ENCODE measurements at regions not wholly inside any gene's neighbourhood (a gene's known extent, or its start where the extent isn't known, plus 50 kb on each side); places are given as distances from the start of the nearest gene placed in this dataset.

DNA sequence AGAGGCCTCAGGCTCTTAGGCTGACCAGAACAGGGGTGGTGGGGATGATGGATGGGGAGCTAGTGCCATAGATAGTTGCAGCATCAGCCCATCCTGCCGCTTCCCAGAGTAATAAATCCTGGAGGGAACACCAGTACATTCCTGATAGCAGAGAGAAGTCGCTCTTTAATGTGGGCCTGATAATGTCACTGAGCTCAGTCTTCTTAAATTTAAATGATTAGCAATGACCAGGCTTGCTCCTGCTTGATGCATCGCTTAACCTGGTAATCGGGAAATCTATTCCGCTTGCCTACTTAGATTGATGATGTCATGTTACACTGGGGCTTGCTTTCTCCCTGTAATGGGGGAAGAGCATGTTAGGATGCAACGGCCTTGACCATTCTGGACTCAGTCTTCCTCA, 218.6 kb upstream of the PLXNA2 start:
- TF ChIP-seq, protein P1, sequence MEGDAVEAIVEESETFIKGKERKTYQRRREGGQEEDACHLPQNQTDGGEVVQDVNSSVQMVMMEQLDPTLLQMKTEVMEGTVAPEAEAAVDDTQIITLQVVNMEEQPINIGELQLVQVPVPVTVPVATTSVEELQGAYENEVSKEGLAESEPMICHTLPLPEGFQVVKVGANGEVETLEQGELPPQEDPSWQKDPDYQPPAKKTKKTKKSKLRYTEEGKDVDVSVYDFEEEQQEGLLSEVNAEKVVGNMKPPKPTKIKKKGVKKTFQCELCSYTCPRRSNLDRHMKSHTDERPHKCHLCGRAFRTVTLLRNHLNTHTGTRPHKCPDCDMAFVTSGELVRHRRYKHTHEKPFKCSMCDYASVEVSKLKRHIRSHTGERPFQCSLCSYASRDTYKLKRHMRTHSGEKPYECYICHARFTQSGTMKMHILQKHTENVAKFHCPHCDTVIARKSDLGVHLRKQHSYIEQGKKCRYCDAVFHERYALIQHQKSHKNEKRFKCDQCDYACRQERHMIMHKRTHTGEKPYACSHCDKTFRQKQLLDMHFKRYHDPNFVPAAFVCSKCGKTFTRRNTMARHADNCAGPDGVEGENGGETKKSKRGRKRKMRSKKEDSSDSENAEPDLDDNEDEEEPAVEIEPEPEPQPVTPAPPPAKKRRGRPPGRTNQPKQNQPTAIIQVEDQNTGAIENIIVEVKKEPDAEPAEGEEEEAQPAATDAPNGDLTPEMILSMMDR (IDR thresholded peaks at IDR 0.05; ENCODE audit: poor library complexity, severe bottlenecking): no peak
- TF ChIP-seq MXI1 (conservative IDR thresholded peaks at IDR 0.05; ENCODE audit: poor library complexity, severe bottlenecking) (no peak), POLR2AphosphoS5 (IDR thresholded peaks at IDR 0.05) (no peak), EP300 (conservative IDR thresholded peaks at IDR 0.05; ENCODE audit: poor library complexity, severe bottlenecking) (no peak), TAF1 (IDR thresholded peaks at IDR 0.05; ENCODE audit: low read depth) (no peak)
- TF ChIP-seq, protein P2, sequence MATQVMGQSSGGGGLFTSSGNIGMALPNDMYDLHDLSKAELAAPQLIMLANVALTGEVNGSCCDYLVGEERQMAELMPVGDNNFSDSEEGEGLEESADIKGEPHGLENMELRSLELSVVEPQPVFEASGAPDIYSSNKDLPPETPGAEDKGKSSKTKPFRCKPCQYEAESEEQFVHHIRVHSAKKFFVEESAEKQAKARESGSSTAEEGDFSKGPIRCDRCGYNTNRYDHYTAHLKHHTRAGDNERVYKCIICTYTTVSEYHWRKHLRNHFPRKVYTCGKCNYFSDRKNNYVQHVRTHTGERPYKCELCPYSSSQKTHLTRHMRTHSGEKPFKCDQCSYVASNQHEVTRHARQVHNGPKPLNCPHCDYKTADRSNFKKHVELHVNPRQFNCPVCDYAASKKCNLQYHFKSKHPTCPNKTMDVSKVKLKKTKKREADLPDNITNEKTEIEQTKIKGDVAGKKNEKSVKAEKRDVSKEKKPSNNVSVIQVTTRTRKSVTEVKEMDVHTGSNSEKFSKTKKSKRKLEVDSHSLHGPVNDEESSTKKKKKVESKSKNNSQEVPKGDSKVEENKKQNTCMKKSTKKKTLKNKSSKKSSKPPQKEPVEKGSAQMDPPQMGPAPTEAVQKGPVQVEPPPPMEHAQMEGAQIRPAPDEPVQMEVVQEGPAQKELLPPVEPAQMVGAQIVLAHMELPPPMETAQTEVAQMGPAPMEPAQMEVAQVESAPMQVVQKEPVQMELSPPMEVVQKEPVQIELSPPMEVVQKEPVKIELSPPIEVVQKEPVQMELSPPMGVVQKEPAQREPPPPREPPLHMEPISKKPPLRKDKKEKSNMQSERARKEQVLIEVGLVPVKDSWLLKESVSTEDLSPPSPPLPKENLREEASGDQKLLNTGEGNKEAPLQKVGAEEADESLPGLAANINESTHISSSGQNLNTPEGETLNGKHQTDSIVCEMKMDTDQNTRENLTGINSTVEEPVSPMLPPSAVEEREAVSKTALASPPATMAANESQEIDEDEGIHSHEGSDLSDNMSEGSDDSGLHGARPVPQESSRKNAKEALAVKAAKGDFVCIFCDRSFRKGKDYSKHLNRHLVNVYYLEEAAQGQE (IDR thresholded peaks at IDR 0.05; ENCODE audit: borderline replicate concordance): no peak
